ENCODE measurements at regions not wholly inside any gene's neighbourhood (a gene's known extent, or its start where the extent isn't known, plus 50 kb on each side); places are given as distances from the start of the nearest gene placed in this dataset.

DNA sequence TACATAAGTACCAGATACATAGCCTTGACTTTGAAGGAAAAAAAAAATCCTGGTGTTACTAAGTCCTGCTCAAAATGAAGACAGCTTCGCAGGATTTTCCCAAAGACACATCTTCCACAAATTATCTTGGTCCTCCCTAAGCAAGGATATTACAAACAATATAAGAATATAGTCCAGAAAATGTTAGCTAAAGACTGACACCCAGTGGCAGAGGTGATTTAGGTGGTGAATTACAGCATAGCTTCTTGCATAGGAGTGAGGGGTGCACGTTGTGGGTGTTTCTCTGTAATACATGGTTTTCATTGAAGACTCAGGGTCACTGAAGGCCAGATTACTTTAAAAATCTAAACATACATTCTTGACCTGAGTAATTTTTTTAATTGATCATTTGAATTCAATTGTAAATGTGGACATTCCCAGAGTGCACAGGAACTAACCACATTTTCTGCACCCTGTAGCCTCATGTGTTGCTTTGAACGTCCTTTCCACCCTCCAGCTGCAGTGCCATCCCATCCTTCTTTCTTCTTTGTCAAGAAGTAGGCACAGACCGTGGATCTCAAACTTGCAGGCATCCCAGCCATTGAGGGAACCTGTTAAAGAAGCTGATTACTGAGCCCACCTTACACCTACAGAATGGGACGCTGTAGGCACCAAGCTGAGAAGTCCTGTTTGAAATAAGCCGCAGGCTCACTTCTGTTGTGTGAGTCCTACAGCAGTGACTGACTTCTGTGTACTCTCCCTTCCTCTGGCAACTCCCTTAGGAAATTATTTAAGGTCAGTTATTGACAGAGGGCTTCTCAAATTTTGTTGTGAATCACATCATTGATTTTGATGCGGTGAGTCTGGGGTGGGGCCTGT is 102.6 kb downstream of the PERP start:
- no peak for DNase-seq (ENCODE audit: extremely low read depth in 1 of 2, low read depth in 1 of 2)

DNA sequence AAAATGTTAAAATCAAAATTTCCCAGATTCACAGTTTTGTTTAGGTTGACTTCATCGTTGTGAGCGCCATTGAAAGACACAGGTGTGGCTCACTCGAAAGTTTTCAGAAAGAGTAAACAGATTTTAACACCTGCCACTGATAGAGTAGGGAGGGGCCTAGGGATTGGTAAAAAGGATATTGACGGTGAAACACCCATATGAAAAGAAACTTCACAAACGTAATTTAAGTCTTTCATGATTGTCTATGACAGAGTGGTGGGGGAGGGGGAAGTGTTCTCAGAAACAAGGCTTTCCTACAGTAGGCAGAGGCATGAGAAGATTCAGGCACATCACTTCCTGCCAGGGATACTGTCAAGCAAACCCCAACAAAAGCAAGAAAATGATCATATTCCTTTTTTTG is 101.4 kb downstream of the PERP start:
- no peak for DNase-seq (ENCODE audit: extremely low read depth in 1 of 2, low read depth in 1 of 2)

DNA sequence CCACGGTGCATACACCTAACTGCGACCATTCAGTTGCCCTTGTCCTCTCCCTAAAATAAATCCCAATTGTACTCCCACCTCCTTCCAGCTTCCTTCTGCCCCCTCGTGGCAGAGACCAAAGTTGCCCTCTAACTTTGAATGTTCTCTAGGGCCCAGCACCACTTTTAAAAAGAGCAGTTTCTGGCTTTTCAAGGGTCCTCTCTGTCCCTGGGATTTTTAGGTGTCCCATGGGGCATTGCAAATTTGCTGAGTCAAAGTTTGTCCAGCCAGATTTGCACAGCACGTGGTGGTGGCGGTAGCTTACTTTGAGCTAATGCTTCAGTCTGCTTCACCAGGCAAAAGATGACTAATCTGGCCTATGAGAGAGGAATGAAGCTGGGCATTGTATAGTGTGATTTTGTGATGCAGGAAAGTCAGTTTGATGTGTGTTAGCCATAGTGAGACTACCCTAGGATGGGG is 100.2 kb downstream of the PERP start:
- DNase-seq (ENCODE audit: extremely low read depth in 1 of 2, low read depth in 1 of 2), result no peak

DNA sequence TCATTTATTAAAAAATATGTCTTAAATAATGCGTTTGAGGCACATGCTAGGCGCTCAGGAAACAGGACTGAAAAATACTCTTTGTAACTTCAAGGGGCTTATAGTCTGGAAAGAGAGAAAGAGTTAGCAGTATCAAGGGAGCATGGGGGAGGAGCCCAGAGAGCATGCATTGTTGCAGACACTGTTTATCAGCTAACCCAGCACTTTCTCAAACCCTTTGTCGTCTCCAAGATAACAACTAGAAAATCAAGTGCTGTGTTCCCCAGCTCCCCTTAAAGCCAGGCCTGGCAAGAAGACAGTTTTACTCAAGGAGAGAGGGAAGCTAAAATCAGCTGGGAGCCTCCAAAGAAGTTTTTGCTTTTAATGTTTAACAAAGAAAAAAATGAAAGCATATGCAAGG is 98.4 kb downstream of the PERP start:
- no peak for DNase-seq (ENCODE audit: extremely low read depth in 1 of 2, low read depth in 1 of 2)

DNA sequence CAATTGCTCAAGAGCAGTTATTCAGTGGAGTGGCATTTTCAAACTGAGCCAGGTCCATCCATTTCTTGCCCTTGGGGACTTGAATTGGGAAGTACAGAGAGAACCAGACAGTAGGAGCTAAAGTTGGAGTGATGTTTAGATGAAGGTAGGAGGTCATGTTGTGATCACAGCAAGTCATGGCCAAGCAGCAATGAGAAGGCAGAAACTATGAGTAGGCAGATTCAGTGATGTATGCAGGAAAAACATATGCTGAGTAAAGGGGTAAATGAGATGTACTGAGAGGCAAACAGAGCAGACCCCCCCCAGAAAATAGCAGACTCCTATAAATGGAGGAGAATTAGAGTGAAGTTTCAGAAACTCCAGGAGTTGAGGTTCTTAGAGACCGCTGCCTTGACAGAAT is 95.8 kb downstream of the PERP start:
- DNase-seq (ENCODE audit: extremely low read depth in 1 of 2, low read depth in 1 of 2), result no peak

DNA sequence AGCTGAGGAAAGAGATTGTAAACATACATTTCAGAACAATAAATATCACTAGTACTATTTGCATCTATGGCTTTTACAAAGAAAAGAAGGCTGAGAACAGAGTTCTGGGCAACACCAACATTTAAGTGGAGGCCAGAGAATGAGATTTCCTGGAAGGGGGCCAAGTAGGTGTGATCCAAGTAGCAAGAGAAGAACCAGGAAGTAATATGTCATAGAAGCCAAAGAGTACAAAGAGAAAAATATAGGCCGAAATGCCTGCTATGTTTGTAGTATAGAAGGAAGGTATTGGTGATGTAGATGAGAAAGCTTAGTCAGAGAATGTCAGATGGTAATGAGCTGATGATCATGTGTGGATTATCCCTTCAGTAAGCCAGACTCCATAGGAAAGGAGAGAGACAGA is 94.5 kb downstream of the PERP start:
- no peak for DNase-seq (ENCODE audit: extremely low read depth in 1 of 2, low read depth in 1 of 2)

DNA sequence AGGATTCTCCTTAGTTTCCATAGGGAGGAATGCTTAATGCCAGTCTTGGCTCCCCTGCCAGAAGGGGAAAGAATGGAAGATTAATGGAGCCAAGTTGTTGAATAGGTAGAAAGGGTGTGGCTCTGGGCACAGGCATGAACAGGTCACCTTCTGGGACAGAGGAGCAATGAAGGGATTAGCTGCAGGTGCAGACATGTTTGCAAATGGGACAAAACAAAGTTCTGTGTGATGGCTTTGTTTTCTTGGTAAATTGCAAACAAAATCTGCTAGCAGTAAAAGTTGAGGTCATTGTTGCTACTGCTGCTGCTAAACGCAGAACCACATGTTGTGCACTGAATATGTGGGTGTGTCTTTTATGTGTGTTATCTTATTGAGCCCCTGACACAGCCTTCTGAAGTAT is 93.3 kb downstream of the PERP start:
- no peak for DNase-seq (ENCODE audit: extremely low read depth in 1 of 2, low read depth in 1 of 2)

DNA sequence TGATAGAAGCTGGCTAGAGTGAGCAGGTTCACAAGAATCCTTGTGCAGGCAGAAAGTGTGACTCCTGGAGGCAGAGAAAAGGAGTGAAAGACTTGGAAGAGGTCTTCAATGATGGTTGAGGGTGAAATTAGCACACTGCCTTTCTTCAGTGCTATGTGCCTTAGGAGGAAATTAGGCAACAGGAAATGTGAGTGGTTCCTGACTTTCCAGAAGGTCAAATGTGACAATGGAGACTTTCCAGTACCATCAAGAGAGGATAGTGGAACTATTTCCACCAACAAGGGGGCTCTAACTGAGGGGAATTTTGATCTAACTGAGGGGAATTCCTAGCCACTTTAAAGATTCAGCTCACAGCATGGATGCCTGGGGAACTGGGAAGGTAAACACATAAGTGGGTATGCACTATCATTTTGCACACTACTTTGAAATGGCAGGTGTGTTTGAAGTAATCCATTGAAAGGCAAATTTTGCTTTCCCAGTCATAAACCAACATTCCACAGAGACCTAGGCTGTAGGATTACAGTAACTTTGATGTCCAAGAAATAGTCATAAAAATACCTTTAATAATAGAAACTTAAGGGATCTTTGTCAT is 90.0 kb downstream of the PERP start:
- no peak for DNase-seq (ENCODE audit: extremely low read depth in 1 of 2, low read depth in 1 of 2)

DNA sequence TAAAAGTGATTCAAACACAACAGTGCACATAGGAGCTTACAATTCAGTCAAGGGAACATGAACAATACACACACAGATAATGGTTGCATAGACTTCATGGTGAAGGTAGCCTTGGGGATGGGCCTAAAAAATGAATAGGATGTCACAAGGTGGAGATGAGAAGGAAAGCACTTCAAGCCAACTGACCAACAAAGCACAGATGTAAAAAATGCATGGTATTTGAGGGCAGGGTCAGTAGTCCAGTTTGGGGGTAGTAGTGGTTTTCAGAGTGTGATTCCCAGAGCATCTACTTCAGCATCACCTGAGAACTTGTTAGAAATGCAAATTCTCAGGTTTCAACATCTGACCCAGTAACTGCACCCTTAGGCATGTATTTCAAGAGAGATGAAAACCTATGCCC is 88.9 kb downstream of the PERP start:
- no peak for DNase-seq (ENCODE audit: extremely low read depth in 1 of 2, low read depth in 1 of 2)

DNA sequence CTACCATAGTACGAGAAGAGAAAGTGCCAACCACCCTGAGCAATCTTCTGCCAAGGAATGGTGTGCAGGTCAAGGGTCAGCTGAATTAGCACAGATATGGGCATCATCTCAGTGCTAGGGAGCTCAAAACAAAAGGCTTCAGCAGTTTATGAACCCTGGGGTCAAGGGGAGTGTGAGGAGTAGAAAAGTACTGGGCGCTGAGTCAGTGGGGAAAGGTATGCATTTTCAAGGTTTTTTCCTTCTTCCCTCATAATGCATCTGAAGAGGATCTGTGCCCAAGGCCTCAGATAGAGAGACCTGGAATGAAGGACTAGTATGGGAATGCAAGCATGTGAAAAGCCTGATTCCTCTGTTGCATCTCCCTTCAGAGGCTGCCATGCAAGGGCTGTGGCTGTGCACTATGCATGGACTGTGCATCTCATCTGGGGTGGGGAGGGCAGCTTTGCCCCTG is 81.7 kb downstream of the PERP start:
- DNase-seq (ENCODE audit: extremely low read depth in 1 of 2, low read depth in 1 of 2), result no peak

DNA sequence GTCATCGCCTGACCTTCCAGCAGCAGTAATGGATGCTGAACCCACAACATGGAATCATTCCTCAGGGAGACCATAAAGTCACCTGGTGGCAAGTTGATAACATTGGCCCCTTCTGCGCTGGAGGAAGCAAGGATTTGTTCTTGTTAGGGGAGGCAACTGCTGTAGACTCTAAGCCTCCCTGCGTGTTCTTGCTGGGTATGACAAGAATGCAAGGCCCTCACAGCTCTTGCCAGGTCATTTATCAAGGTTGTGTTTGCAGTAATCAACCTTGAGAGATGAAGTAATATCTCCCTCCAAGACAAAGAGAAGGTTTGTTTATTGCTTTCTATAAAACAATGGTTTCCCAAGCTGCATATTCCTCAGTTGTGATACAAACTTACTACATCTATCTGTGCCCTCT is 80.9 kb downstream of the PERP start:
- no peak for DNase-seq (ENCODE audit: extremely low read depth in 1 of 2, low read depth in 1 of 2)

DNA sequence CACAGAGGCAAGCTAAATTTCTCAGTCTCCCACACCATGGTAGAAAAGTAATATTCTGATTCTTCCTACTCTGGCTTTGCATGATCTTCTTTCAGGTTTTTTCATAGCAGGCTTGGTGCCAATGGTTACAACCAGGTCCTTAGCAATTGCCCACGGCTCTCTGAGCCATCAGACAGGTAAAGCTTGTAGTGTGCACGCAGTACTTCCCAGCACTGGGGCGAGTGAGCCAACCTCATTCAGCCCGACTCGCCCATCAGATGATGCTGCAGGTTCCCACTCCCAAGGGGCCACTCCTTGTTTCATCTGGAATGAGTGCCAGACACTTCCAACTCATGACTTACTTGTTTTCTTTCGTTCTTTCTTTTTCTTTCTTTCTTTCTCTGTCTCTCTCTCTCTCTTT is 78.3 kb downstream of the PERP start:
- no peak for DNase-seq (ENCODE audit: extremely low read depth in 1 of 2, low read depth in 1 of 2)

DNA sequence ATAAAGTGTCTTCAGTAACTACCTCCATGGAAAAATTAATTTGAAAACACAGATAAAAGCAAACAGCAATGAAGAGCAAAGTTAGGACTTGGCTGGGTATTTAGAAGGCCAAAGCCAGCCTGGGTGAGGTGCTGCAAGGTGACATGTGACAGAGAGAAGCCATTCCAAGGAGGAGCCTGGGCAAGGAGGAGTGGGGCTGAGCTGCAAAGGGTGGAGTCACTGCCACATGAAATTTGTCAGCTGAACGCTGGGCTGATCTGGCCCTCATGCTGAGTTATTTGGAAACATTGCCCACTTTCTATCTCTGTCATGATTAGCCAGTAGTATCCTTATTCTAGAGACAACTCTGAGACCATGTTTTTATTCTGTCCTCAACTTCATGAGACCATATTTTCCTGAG is 76.3 kb downstream of the PERP start:
- no peak for DNase-seq (ENCODE audit: extremely low read depth in 1 of 2, low read depth in 1 of 2)

DNA sequence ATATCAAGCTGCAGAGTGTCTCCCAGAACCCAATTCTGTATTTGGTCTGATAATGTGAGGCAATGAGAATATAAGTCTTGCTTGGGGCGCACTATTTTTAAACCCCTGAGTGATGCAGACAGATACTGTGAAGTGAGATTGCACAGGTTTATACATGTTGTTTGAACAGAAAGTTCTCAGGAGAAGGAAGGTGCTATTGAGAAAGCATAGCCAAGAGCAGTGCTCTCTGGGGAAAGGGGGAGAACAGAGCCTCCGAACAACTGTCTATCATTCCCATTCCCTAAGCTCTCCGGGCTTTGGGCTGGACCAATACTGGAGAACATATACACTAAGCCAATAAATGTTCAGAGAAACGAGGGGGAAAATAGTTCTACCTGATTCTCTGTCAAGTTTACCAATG is 75.8 kb downstream of the PERP start:
- no peak for DNase-seq (ENCODE audit: extremely low read depth in 1 of 2, low read depth in 1 of 2)

DNA sequence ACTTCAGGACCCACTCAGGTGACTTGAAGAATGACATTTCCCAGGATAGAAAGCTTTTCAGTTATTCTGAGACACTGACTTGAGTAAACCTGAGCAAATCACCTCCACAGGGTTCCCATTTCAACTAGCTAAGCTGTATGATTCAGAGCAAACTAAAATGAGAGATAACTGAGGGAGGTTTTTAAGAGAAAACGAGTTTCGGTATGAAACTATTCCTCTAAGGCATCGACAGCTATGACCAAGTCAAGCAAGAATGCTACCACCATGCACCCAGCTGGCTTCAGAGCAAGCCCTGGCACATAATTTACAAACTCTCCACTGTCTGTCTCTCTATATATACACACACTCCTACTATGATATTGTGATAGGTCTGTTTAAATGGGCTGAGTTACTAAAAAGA is 75.4 kb downstream of the PERP start:
- no peak for DNase-seq (ENCODE audit: extremely low read depth in 1 of 2, low read depth in 1 of 2)

DNA sequence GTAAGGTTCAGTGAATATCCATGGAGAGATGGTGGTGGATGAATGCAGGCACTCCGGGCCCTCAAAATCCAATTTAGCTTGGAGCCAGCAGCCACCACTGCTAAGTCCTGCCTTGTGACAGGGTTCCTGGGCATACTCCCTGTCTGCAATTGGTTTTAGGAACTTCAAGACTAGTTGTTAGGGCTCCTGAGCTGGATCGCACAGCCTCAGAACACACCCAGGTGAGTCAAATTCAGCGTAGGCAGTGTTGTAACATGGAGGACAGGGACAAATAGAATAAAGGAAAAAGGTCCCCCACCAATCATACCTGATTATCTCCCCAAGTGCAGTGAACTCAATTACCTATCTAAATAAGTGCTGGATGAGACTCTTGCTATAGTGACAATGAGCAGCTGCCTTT is 74.6 kb downstream of the PERP start:
- no peak for DNase-seq (ENCODE audit: extremely low read depth in 1 of 2, low read depth in 1 of 2)

DNA sequence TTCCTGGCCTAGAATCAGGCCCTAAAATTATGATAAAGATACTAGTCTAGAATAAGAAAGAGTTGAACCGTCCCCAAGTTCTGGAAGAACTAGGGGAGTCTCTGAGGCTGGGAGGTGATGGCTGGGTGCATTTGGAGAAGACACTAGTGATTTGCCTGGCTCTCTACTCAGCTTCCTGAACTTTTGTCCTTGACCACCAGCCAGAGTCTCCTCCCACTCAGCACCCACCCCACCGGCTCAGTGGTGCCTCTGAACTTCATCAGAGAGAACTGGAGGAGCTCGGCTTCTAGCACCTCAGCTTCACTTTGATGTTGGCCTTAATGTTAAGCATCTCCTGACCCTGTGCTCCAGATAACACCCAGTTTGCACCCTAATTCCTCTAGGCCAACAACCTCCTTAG is 73.0 kb downstream of the PERP start:
- DNase-seq (ENCODE audit: extremely low read depth in 1 of 2, low read depth in 1 of 2), result no peak

DNA sequence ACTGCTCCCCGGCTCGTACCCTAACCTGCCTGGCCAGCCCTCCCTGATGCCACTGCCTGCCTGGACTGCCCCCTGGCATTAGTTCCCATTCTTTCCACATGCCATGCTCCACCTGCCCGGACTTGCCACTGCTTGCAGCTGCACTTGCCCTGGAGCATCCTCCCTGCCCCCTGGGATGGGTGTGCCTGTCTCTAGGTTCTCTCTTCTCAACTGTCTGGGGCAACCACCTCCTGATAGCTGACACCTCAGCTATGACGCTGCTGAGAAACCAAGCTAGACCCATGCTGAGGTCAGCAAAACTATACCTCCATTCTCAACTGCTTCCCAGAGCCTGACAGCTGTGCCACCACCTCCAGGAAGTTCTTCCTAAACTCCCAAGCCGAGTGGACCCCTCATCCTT is 72.1 kb downstream of the PERP start:
- DNase-seq (ENCODE audit: extremely low read depth in 1 of 2, low read depth in 1 of 2), result no peak

DNA sequence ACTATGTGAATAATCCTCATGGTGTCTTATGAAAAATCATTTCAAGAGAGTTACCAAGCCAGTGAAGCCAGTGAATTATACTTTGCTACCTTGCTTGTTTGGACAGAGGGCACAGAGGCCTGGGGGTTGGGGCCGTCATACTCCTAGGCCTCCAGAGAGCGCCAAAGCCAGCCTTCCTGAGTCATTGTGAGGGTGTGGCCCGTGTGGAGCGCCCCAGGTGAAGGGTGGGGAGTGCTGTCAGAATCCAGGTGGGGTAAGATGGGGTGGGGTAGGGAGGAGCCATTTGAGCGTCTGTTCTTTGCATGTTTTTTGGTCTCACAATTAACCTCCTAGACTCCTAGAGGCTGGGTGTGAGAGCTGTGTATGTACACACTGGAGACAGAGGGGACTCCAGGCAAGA is 71.1 kb downstream of the PERP start:
- no peak for DNase-seq (ENCODE audit: extremely low read depth in 1 of 2, low read depth in 1 of 2)

DNA sequence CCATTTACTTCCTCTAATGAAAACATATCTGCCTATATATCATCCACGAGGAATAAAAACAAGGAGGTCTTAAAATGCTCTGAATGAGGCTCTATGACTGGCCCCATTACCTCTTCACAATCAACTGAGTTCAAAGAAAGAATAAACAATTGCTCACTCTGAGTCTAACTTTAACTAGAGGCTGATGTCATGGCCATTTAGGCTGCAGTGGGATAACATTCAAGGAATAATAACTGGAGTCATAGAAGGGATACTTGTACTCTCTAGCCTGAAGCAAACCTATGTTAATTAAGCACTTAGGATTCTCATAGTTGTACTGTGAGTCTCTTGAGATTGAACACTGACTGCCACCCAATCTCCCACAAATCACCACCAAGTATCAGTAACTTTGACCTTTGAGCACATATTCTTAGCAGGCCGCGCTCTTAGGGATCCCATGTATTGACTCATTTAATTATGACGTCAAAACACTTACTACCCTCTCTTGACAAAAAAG is 70.2 kb downstream of the PERP start:
- DNase-seq (ENCODE audit: extremely low read depth in 1 of 2, low read depth in 1 of 2), result no peak

DNA sequence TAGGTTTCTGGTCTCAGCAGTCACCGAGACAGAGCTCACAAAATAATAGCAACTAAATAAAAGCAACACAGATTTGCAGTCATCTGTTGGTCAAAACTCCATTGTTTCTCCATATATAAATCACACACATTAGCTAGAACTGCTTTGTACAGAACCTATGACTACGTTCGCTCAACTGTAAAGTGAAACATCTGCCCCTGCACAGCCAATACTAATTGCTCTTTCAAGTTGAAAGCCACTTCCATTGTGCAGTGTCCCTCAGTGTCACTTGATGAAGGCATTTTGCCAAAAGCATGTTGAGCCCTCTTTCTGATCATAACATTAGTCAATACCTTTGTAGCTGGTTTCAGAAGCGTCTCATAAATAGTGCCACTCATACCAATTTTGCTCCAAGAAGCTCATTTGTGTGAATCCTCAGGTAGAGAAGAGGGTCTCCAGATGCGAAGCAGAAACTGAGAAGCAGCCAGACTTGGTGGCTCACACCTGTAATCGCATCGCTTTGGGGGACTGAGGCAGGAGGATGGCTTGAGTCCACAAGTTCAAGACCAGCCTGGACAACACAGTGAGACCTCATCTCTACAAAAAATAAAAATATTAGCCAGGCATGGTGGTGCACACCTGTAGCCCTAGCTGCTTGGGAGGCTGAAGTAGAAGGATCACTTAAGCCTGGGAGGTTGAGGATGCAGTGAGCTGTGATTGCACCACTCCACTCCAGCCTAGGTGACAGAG is 68.9 kb downstream of the PERP start:
- no peak for DNase-seq (ENCODE audit: extremely low read depth in 1 of 2, low read depth in 1 of 2)

Data from stimulated activated CD8-positive, alpha-beta memory T cell treated with anti-CD3 and anti-CD28 coated beads, Interleukin-7, amount 100 ng/mL, for 48 hours (primary cell).